ENCODE measurements at regions not wholly inside any gene's neighbourhood (a gene's known extent, or its start where the extent isn't known, plus 50 kb on each side); places are given as distances from the start of the nearest gene placed in this dataset.

DNA sequence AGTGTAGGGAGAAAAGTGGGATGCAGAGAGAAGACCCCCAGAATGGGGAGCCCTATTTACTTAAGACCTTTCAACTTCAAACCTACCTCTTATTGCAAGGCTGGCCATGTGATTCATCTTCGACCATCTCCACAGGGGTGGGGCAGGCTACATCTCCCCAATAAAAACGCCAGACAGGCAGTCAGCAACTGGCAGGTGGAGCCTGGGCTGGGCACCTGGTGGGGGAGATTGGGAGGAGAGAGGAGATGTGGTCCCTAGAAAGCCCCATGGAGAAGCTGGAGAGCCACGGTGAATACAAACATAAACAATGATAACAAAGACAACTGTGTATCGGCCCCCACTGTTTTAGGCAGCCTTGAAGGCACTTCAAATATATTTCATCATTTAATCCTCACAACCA lies 336.7 kb upstream of the PROX1 start:
- H3K4me3 ChIP-seq (replicated peaks; ENCODE audit: low read depth, low read length) = no peak overlapping the region
- TF ChIP-seq, protein P1, sequence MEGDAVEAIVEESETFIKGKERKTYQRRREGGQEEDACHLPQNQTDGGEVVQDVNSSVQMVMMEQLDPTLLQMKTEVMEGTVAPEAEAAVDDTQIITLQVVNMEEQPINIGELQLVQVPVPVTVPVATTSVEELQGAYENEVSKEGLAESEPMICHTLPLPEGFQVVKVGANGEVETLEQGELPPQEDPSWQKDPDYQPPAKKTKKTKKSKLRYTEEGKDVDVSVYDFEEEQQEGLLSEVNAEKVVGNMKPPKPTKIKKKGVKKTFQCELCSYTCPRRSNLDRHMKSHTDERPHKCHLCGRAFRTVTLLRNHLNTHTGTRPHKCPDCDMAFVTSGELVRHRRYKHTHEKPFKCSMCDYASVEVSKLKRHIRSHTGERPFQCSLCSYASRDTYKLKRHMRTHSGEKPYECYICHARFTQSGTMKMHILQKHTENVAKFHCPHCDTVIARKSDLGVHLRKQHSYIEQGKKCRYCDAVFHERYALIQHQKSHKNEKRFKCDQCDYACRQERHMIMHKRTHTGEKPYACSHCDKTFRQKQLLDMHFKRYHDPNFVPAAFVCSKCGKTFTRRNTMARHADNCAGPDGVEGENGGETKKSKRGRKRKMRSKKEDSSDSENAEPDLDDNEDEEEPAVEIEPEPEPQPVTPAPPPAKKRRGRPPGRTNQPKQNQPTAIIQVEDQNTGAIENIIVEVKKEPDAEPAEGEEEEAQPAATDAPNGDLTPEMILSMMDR (IDR thresholded peaks at IDR 0.05; ENCODE audit: low read depth, low read length, missing control alignments) = no peak
- no peak for DNase-seq (ENCODE audit: extremely low read depth, low read depth)

DNA sequence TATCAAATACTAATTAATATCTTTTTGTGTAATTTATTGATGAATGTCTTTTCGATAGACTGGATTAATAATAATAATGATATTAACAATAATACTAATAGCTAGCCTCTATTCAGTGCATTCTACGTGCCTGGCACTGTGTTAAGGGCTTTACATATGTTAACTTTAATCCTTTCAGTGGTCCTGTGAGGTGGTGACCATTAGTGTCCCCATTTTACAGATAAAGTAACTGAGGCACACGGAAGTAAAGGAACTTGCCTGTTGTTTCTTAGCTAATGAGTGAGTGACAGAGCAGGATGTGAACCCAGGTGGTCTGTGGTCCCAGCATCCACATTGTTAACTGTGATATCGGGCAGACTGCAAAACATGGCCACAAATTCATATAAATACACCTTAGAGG lies 335.7 kb upstream of the PROX1 start:
- no peak overlapping the region for H3K4me3 ChIP-seq (replicated peaks; ENCODE audit: low read depth, low read length)
- DNase-seq (ENCODE audit: extremely low read depth, low read depth) = no peak
- TF ChIP-seq, protein P1 (IDR thresholded peaks at IDR 0.05; ENCODE audit: low read depth, low read length, missing control alignments) = no peak

DNA sequence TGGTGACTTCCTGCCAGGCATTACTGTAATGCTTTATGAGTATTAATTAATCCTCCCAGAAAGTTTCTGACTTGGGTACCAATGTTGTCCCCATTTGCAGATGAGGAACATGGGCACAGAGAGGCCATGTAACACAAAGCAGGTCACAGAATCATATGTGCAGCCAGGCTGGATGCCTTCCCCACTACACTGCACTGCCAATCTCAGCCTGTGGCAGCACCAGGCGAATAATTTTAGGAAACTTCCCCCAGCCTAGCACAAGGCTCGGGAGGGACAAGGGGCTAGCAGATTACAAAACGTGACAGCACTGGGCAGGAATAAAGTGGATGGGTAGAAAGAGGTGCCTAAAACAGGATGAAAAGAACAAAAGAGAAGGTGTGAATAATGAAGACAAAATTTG lies 331.7 kb upstream of the PROX1 start:
- DNase-seq (ENCODE audit: extremely low read depth, low read depth) = no peak
- TF ChIP-seq, protein P1 (IDR thresholded peaks at IDR 0.05; ENCODE audit: low read depth, low read length, missing control alignments) = no peak
- no peak overlapping the region for H3K4me3 ChIP-seq (replicated peaks; ENCODE audit: low read depth, low read length)

DNA sequence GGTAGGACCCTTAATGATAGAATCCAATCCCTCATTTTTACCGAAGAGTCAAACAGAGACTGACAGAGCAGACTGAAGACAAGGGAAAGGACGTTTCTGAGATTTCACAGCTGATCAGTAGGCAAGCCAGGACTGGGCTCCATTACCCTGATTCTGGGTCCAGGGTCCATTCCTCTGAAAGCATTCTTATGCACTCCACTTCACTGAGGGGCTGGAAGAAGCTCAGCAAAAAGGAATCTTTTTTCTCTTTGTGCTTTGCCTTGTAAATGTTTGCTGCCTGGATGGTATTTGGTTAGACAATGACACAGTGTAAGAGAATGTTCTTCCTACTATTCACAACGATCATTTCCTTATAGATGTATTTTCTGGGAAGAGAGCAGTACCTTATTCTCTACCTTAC lies 331.3 kb upstream of the PROX1 start:
- TF ChIP-seq, protein P1 (IDR thresholded peaks at IDR 0.05; ENCODE audit: low read depth, low read length, missing control alignments) = no peak
- no peak for DNase-seq (ENCODE audit: extremely low read depth, low read depth)
- H3K4me3 ChIP-seq (replicated peaks; ENCODE audit: low read depth, low read length) = no peak overlapping the region

DNA sequence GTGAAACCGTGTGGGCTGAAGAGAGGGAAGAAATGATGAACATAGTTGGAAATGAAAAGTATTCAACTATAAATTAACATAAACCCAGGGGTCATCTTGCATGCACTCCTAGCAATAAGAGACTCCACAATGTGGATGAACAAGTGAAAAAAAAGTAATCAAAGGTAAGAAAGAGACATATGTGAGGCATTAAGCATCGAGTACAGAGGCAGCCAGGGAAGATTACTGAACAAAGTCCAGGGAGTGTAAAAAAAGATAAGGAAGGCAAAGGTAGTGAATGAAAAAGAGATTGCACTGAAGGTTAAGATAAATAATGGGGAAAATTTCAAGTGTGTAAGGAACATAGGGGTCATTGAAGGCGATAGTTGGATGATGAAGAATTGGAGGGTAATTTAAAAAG lies 330.8 kb upstream of the PROX1 start:
- TF ChIP-seq, protein P1 (IDR thresholded peaks at IDR 0.05; ENCODE audit: low read depth, low read length, missing control alignments) = no peak
- no peak overlapping the region for H3K4me3 ChIP-seq (replicated peaks; ENCODE audit: low read depth, low read length)
- no peak for DNase-seq (ENCODE audit: extremely low read depth, low read depth)

DNA sequence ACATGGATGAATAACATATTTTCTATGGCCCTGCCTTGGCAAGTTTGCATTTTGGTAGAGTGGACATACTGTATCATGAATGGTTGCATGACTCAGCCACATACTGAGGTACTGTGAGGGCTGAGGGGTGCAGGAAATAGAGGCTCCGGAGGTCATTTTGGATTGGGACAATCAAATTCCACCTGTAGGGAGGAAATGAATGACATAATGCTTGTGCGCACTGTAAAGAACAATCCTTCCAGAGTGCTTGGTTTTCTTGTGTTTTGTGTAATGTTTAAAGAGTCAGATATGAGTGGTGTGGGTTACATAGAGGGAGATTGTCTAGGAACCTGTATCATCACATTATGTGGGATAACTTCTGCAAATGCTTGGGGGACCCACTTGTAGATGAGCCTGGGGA lies 329.9 kb upstream of the PROX1 start:
- no peak for DNase-seq (ENCODE audit: extremely low read depth, low read depth)
- TF ChIP-seq, protein P1 (IDR thresholded peaks at IDR 0.05; ENCODE audit: low read depth, low read length, missing control alignments) = no peak
- no peak overlapping the region for H3K4me3 ChIP-seq (replicated peaks; ENCODE audit: low read depth, low read length)

DNA sequence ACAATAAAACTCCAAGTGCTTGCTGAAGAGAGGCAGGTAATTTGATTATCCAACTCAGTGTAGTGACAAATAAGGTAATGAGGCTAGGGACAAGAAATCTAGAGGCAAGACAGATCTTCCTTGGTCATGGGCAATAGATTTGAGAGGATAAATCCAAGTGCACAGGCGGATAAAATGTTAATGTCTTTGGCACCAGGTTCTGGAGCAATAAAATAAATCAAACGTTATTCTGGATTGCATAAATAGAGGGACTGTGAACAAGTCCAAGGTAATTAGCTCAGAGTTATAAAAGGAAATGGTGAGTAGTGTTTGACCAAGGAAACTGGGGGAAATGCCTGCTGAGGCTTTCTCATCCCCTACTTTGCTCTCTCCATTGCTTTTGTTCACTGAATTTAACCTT lies 329.3 kb upstream of the PROX1 start:
- no peak for DNase-seq (ENCODE audit: extremely low read depth, low read depth)
- H3K4me3 ChIP-seq (replicated peaks; ENCODE audit: low read depth, low read length) = no peak overlapping the region
- TF ChIP-seq, protein P1 (IDR thresholded peaks at IDR 0.05; ENCODE audit: low read depth, low read length, missing control alignments) = no peak
